GM23338 (cell line): ENCODE measurements at regions not wholly inside any gene's neighbourhood (a gene's known extent, or its start where the extent isn't known, plus 50 kb on each side); places are given as distances from the start of the nearest gene placed in this dataset.

Source experiments
- ATAC-seq: fragments of 200-7000 bp; cut with Tn5 transposase; 3 replicates; pipeline ENCODE4 v1.9.1; 2020
- DNase-seq: peaks from one replicate; pipeline ENCODE4 v3.0.0-alpha.2; 2015; ENCODE audit warnings: low spot score
- H2AFZ ChIP-seq: fragments of 200-600 bp; sonication (generic); 2 replicates; pipeline ENCODE4 v1.8.0; 2016; ENCODE audit warnings: antibody characterized with exemption, mild to moderate bottlenecking, moderate library complexity
- H3F3A ChIP-seq: fragments of 200-600 bp; sonication (generic); replicated peaks from 2 replicates; pipeline ENCODE4 v1.8.0; 2017; ENCODE audit warnings: antibody characterized with exemption, mixed run types, low read depth
- H3K27ac ChIP-seq: fragments of 200-600 bp; sonication (generic); 2 replicates; pipeline ENCODE4 v1.6.1; 2016; ENCODE audit warnings: low read depth
- H3K27me3 ChIP-seq: fragments of 200-600 bp; sonication (generic); 2 replicates; pipeline ENCODE4 v1.8.0; 2016; ENCODE audit warnings: mild to moderate bottlenecking, mixed run types, moderate library complexity; ENCODE audit not compliant: insufficient read depth
- H3K36me3 ChIP-seq: fragments of 200-600 bp; sonication (generic); 2 replicates; pipeline ENCODE4 v1.8.0; 2016; ENCODE audit warnings: mild to moderate bottlenecking; ENCODE audit not compliant: insufficient read depth
- H3K4me1 ChIP-seq: fragments of 200-600 bp; sonication (generic); 2 replicates; pipeline ENCODE4 v1.8.0; 2016; ENCODE audit warnings: mild to moderate bottlenecking, moderate library complexity; ENCODE audit not compliant: insufficient read depth
- H3K4me2 ChIP-seq: fragments of 200-600 bp; sonication (generic); 2 replicates; pipeline ENCODE4 v1.7.1; 2017; ENCODE audit warnings: mixed run types
- H3K4me3 ChIP-seq: fragments of 200-600 bp; sonication (generic); 2 replicates; pipeline ENCODE4 v1.6.1; 2016; ENCODE audit warnings: mixed run types
- H3K79me2 ChIP-seq: fragments of 200-600 bp; sonication (generic); replicated peaks from 2 replicates; pipeline ENCODE4 v1.8.0; 2017; ENCODE audit warnings: mild to moderate bottlenecking; ENCODE audit not compliant: insufficient read depth
- H3K9me2 ChIP-seq: fragments of 200-600 bp; sonication (generic); 2 replicates; pipeline ENCODE4 v1.8.0; 2017; ENCODE audit not compliant: insufficient read depth
- H4K20me1 ChIP-seq: fragments of 200-600 bp; sonication (generic); replicated peaks from 2 replicates; pipeline ENCODE4 v1.8.0; 2017; ENCODE audit warnings: mild to moderate bottlenecking; ENCODE audit not compliant: insufficient read depth
- H3K27ac Mint-ChIP-seq: 2 replicates; pipeline ENCODE4 v1.8.0; 2020; ENCODE audit warnings: inconsistent platforms, mild to moderate bottlenecking, moderate library complexity, mixed read lengths
- H3K27me3 Mint-ChIP-seq: 3 replicates; pipeline ENCODE4 v1.8.0; 2022; ENCODE audit warnings: low read depth, mild to moderate bottlenecking, moderate library complexity, mixed read lengths, inconsistent platforms; ENCODE audit not compliant: insufficient read depth, poor library complexity
- H3K36me3 Mint-ChIP-seq: 3 replicates; pipeline ENCODE4 v1.8.0; 2021; ENCODE audit warnings: low read depth, mild to moderate bottlenecking, inconsistent platforms, moderate library complexity, mixed read lengths
- H3K4me1 Mint-ChIP-seq: 3 replicates; pipeline ENCODE4 v1.8.0; 2020; ENCODE audit warnings: mild to moderate bottlenecking, inconsistent platforms, mixed read lengths
- H3K4me3 Mint-ChIP-seq: 3 replicates; pipeline ENCODE4 v1.8.0; 2021; ENCODE audit warnings: moderate library complexity, mild to moderate bottlenecking, inconsistent platforms, mixed read lengths
- H3K9me3 Mint-ChIP-seq: 3 replicates; pipeline ENCODE4 v1.8.0; 2020; ENCODE audit warnings: moderate library complexity, mild to moderate bottlenecking, inconsistent platforms, mixed read lengths
- CREB1 ChIP-seq: fragments of 250-450 bp; sonication (Bioruptor Pico); IDR thresholded peaks from 2 replicates; pipeline ENCODE4 v1.5.0; 2020; ENCODE audit warnings: low read depth, mild to moderate bottlenecking, moderate library complexity
- EZH2 ChIP-seq: fragments of 200-600 bp; sonication (generic); IDR thresholded peaks from one replicate; pipeline ENCODE4 v1.8.0; 2017; ENCODE audit warnings: antibody characterized with exemption, mild to moderate bottlenecking, low read depth; ENCODE audit not compliant: unreplicated experiment
- JUNB ChIP-seq: IDR thresholded peaks from one replicate; pipeline ENCODE4 v1.6.1; 2016; ENCODE audit warnings: antibody characterized with exemption; ENCODE audit not compliant: unreplicated experiment
- NANOG ChIP-seq: IDR thresholded peaks from 2 replicates; pipeline ENCODE4 v1.6.1; 2016; ENCODE audit warnings: antibody characterized with exemption, borderline replicate concordance
- POLR2AphosphoS5 ChIP-seq: IDR thresholded peaks from 2 replicates; pipeline ENCODE4 v1.6.1; 2016; ENCODE audit warnings: antibody characterized with exemption, low read depth
- STAT1 ChIP-seq: IDR thresholded peaks from one replicate; pipeline ENCODE4 v1.6.1; 2016; ENCODE audit warnings: antibody characterized with exemption; ENCODE audit not compliant: unreplicated experiment
- TF ChIP-seq, protein P1 (sequence below), 2 experiments: fragments of 200-600 bp in 1 of 2; sonication (generic) in 1 of 2; conservative IDR thresholded peaks; 2 replicates each; pipeline versions ENCODE4 v1.5.1 to v1.6.1; 2016 to 2017; ENCODE audit warnings: antibody characterized with exemption in 2 of 2, low read depth in 2 of 2, mild to moderate bottlenecking in 2 of 2, moderate library complexity in 1 of 2
- TF ChIP-seq, protein P2 (sequence below): IDR thresholded peaks from one replicate; pipeline ENCODE4 v1.6.1; 2018; ENCODE audit warnings: antibody characterized with exemption; ENCODE audit not compliant: unreplicated experiment
- TF ChIP-seq, protein P3 (sequence below): IDR thresholded peaks from 2 replicates; pipeline ENCODE4 v1.6.1; 2016; ENCODE audit warnings: antibody characterized with exemption

DNA sequence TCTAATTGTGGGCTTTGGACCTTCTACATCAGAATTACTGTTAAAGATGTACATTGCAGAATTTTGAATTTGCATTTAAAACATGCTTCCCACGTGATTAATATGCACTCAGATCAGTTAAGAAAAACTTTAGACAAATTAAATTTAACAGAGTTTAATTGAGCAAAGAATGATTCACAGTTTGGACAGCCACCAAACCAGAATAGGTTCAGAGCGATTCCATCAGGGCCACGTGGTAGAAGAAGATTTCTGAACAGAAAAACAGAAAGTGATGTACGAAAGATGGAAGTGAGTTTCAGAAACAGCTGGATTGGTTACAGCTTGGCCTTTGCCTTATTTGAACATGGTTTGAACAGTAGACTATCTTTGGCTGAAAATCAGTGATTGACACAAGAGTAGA is 704.2 kb upstream of the MAP3K7 start (continued):
- TF ChIP-seq, protein P1, sequence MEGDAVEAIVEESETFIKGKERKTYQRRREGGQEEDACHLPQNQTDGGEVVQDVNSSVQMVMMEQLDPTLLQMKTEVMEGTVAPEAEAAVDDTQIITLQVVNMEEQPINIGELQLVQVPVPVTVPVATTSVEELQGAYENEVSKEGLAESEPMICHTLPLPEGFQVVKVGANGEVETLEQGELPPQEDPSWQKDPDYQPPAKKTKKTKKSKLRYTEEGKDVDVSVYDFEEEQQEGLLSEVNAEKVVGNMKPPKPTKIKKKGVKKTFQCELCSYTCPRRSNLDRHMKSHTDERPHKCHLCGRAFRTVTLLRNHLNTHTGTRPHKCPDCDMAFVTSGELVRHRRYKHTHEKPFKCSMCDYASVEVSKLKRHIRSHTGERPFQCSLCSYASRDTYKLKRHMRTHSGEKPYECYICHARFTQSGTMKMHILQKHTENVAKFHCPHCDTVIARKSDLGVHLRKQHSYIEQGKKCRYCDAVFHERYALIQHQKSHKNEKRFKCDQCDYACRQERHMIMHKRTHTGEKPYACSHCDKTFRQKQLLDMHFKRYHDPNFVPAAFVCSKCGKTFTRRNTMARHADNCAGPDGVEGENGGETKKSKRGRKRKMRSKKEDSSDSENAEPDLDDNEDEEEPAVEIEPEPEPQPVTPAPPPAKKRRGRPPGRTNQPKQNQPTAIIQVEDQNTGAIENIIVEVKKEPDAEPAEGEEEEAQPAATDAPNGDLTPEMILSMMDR (conservative IDR thresholded peaks at IDR 0.05; ENCODE audit: low read depth in 2 of 2), result no peak
- TF ChIP-seq, protein P2, sequence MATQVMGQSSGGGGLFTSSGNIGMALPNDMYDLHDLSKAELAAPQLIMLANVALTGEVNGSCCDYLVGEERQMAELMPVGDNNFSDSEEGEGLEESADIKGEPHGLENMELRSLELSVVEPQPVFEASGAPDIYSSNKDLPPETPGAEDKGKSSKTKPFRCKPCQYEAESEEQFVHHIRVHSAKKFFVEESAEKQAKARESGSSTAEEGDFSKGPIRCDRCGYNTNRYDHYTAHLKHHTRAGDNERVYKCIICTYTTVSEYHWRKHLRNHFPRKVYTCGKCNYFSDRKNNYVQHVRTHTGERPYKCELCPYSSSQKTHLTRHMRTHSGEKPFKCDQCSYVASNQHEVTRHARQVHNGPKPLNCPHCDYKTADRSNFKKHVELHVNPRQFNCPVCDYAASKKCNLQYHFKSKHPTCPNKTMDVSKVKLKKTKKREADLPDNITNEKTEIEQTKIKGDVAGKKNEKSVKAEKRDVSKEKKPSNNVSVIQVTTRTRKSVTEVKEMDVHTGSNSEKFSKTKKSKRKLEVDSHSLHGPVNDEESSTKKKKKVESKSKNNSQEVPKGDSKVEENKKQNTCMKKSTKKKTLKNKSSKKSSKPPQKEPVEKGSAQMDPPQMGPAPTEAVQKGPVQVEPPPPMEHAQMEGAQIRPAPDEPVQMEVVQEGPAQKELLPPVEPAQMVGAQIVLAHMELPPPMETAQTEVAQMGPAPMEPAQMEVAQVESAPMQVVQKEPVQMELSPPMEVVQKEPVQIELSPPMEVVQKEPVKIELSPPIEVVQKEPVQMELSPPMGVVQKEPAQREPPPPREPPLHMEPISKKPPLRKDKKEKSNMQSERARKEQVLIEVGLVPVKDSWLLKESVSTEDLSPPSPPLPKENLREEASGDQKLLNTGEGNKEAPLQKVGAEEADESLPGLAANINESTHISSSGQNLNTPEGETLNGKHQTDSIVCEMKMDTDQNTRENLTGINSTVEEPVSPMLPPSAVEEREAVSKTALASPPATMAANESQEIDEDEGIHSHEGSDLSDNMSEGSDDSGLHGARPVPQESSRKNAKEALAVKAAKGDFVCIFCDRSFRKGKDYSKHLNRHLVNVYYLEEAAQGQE, result no peak
- TF ChIP-seq STAT1 (no peak), NANOG (no peak), POLR2AphosphoS5 (no peak)

DNA sequence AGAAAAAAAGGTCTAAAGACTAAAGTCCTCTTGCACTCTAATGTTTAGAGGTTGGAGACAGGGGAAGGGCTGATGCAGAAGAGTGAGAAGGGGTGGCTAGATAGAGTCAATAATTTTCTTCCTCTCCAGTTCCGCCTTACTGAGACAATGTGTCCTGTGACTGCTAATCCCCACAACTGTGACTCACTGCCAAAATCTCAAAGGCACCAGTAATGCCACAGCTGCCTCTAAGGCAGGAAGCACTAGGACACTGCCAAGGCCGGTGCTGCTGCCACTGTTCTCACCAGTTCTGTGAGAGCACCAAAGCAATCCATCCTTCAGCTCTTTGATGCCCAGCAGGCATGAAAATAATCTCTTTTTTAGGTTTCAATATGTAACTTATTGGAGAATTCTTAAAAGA is 701.9 kb upstream of the MAP3K7 start:
- ATAC-seq, result no peak
- no peak for TF ChIP-seq JUNB
- TF ChIP-seq, protein P3, sequence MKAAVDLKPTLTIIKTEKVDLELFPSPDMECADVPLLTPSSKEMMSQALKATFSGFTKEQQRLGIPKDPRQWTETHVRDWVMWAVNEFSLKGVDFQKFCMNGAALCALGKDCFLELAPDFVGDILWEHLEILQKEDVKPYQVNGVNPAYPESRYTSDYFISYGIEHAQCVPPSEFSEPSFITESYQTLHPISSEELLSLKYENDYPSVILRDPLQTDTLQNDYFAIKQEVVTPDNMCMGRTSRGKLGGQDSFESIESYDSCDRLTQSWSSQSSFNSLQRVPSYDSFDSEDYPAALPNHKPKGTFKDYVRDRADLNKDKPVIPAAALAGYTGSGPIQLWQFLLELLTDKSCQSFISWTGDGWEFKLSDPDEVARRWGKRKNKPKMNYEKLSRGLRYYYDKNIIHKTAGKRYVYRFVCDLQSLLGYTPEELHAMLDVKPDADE, result no peak
- no peak for TF ChIP-seq EZH2
- TF ChIP-seq, protein P1 (conservative IDR thresholded peaks at IDR 0.05; ENCODE audit: low read depth in 2 of 2), result no peak
- TF ChIP-seq, protein P2, result no peak
- TF ChIP-seq POLR2AphosphoS5, result no peak
- TF ChIP-seq CREB1 (CRISPR knock-in tag), result no peak

More for the DNA sequence above, 701.9 kb upstream of the MAP3K7 start:
- Histone ChIP-seq H3K27me3 (peaks cover 88% of the 10 kb centered on the region), H3K79me2 (no peaks in the 10 kb centered on the region), H3F3A (no peaks in the 10 kb centered on the region), H4K20me1 (no peaks in the 10 kb centered on the region; the same call in none of the 2 replicates), H2AFZ (no peak overlapping the region), H3K4me2 (no peak overlapping the region), H3K36me3 (no peaks in the 10 kb centered on the region), H3K27ac (no peak overlapping the region), H3K4me3 (no peak overlapping the region), H3K9me2 (no peaks in the 10 kb centered on the region), H3K4me1 (no peaks in the 10 kb centered on the region)
- no peak for DNase-seq
- Mint-ChIP-seq H3K4me3 (no peak overlapping the region), H3K36me3 (no peaks in the 10 kb centered on the region), H3K4me1 (no peaks in the 10 kb centered on the region), H3K27me3 (peaks cover 41% of the 10 kb centered on the region), H3K27ac (no peak overlapping the region), H3K9me3 (no peaks in the 10 kb centered on the region)
